ENCODE measurements at regions not wholly inside any gene's neighbourhood (a gene's known extent, or its start where the extent isn't known, plus 50 kb on each side); places are given as distances from the start of the nearest gene placed in this dataset.

- Mint-ChIP-seq H3K36me3 (no peaks in the 10 kb centered on the region), H3K27ac (no peak overlapping the region), H3K4me1 (ENCODE audit: low read depth in 2 of 2) (no peaks in the 10 kb centered on the region), H3K9me3 (no peaks in the 10 kb centered on the region), H3K4me3 (no peak overlapping the region), H3K27me3 (peaks cover 3 to 24% of the 10 kb centered on the region in 2 donors)
- DNase-seq (ENCODE audit: low spot score) = no peak
- ATAC-seq = no peak
These were observed 226.5 kb upstream of the ANKRD55 start for GRCh38 chr5:56459394-56460194.

- no peaks in the 10 kb centered on the region for H3K9me3 Mint-ChIP-seq
- DNase-seq (ENCODE audit: low spot score) (no peak), ATAC-seq (no peak)
- H3K4me1 Mint-ChIP-seq (ENCODE audit: low read depth in 2 of 2) = no peaks in the 10 kb centered on the region
- peaks cover 3 to 25% of the 10 kb centered on the region in 2 donors for H3K27me3 Mint-ChIP-seq
- no peak overlapping the region for H3K27ac Mint-ChIP-seq
- no peaks in the 10 kb centered on the region for H3K36me3 Mint-ChIP-seq
- H3K4me3 Mint-ChIP-seq = no peak overlapping the region
These were observed 225.0 kb upstream of the ANKRD55 start for GRCh38 chr5:56457887-56458812.

GRCh38 chr5:56456002-56456401 is 222.9 kb upstream of the ANKRD55 start:
- Mint-ChIP-seq H3K36me3 (no peaks in the 10 kb centered on the region), H3K27me3 (peaks cover 3 to 25% of the 10 kb centered on the region in 2 donors), H3K4me3 (no peak overlapping the region), H3K9me3 (no peaks in the 10 kb centered on the region), H3K4me1 (ENCODE audit: low read depth in 2 of 2) (no peaks in the 10 kb centered on the region), H3K27ac (no peak overlapping the region)
- ATAC-seq (peak in 1 of 2 donors; percentile 49), DNase-seq (ENCODE audit: low spot score) (no peak)

GRCh38 chr5:56455417-56455816 is 222.3 kb upstream of the ANKRD55 start:
- H3K27me3 Mint-ChIP-seq = peaks cover 3 to 27% of the 10 kb centered on the region in 2 donors
- DNase-seq (ENCODE audit: low spot score) = no peak
- H3K4me3 Mint-ChIP-seq = no peak overlapping the region
- H3K4me1 Mint-ChIP-seq (ENCODE audit: low read depth in 2 of 2) = no peaks in the 10 kb centered on the region
- no peaks in the 10 kb centered on the region for H3K9me3 Mint-ChIP-seq
- no peaks in the 10 kb centered on the region for H3K36me3 Mint-ChIP-seq
- no peak overlapping the region for H3K27ac Mint-ChIP-seq
- ATAC-seq = peak in 1 of 2 donors; percentile 12

- Mint-ChIP-seq H3K4me3 (no peak overlapping the region), H3K27me3 (peaks cover 3 to 28% of the 10 kb centered on the region in 2 donors), H3K9me3 (no peaks in the 10 kb centered on the region), H3K27ac (no peak overlapping the region), H3K36me3 (no peaks in the 10 kb centered on the region), H3K4me1 (ENCODE audit: low read depth in 2 of 2) (no peaks in the 10 kb centered on the region)
- no peak for ATAC-seq
- DNase-seq (ENCODE audit: low spot score) = no peak
These were observed 221.2 kb upstream of the ANKRD55 start for GRCh38 chr5:56454219-56454862.

- H3K36me3 Mint-ChIP-seq = no peaks in the 10 kb centered on the region
These were observed 218.6 kb upstream of the ANKRD55 start for GRCh38 chr5:56451742-56452141.

GRCh38 chr5:56450766-56451165 is 217.6 kb upstream of the ANKRD55 start:
- H3K4me3 Mint-ChIP-seq = no peak overlapping the region
- ATAC-seq (no peak), DNase-seq (ENCODE audit: low spot score) (no peak)
- H3K9me3 Mint-ChIP-seq = no peaks in the 10 kb centered on the region
- H3K4me1 Mint-ChIP-seq (ENCODE audit: low read depth in 2 of 2) = no peaks in the 10 kb centered on the region
- peaks cover 9 to 17% of the 10 kb centered on the region in 2 donors for H3K27me3 Mint-ChIP-seq
- H3K27ac Mint-ChIP-seq = no peak overlapping the region
- H3K36me3 Mint-ChIP-seq = no peaks in the 10 kb centered on the region

More at GRCh38 chr5:56451742-56452141, 218.6 kb upstream of the ANKRD55 start:
- peaks cover 9 to 24% of the 10 kb centered on the region in 2 donors for H3K27me3 Mint-ChIP-seq
- no peak for ATAC-seq
- no peak overlapping the region for H3K4me3 Mint-ChIP-seq
- H3K9me3 Mint-ChIP-seq = no peaks in the 10 kb centered on the region
- no peaks in the 10 kb centered on the region for H3K4me1 Mint-ChIP-seq (ENCODE audit: low read depth in 2 of 2)
- H3K27ac Mint-ChIP-seq = no peak overlapping the region
- DNase-seq (ENCODE audit: low spot score) = no peak

- Mint-ChIP-seq H3K36me3 (no peaks in the 10 kb centered on the region), H3K27me3 (peaks cover 6 to 7% of the 10 kb centered on the region in 2 donors), H3K4me3 (no peak overlapping the region), H3K27ac (no peak overlapping the region), H3K4me1 (ENCODE audit: low read depth in 2 of 2) (no peaks in the 10 kb centered on the region), H3K9me3 (no peaks in the 10 kb centered on the region)
- DNase-seq (ENCODE audit: low spot score) (no peak), ATAC-seq (no peak)
These were observed 216.0 kb upstream of the ANKRD55 start for GRCh38 chr5:56449071-56449640.

- H3K4me1 Mint-ChIP-seq (ENCODE audit: low read depth in 2 of 2) = no peaks in the 10 kb centered on the region
- H3K27me3 Mint-ChIP-seq = peaks cover 6 to 12% of the 10 kb centered on the region in 2 donors
- no peaks in the 10 kb centered on the region for H3K36me3 Mint-ChIP-seq
- DNase-seq (ENCODE audit: low spot score) = no peak
- H3K4me3 Mint-ChIP-seq = no peak overlapping the region
- no peak overlapping the region for H3K27ac Mint-ChIP-seq
- no peaks in the 10 kb centered on the region for H3K9me3 Mint-ChIP-seq
- no peak for ATAC-seq
These were observed 214.5 kb upstream of the ANKRD55 start for GRCh38 chr5:56447656-56448055.

GRCh38 chr5:56447232-56447631 is 214.1 kb upstream of the ANKRD55 start:
- Mint-ChIP-seq H3K4me3 (no peak overlapping the region), H3K27ac (no peak overlapping the region), H3K27me3 (peaks cover 6 to 14% of the 10 kb centered on the region in 2 donors), H3K4me1 (ENCODE audit: low read depth in 2 of 2) (no peaks in the 10 kb centered on the region), H3K36me3 (no peaks in the 10 kb centered on the region), H3K9me3 (no peaks in the 10 kb centered on the region)
- DNase-seq (ENCODE audit: low spot score) (no peak), ATAC-seq (peak in 1 of 2 donors; percentile 58)

GRCh38 chr5:56446728-56447127 is 213.6 kb upstream of the ANKRD55 start:
- Mint-ChIP-seq H3K36me3 (no peaks in the 10 kb centered on the region), H3K9me3 (no peaks in the 10 kb centered on the region), H3K4me3 (no peak overlapping the region), H3K4me1 (ENCODE audit: low read depth in 2 of 2) (no peaks in the 10 kb centered on the region), H3K27me3 (peaks cover 6 to 14% of the 10 kb centered on the region in 2 donors), H3K27ac (no peak overlapping the region)
- ATAC-seq (no peak), DNase-seq (ENCODE audit: low spot score) (no peak)

GRCh38 chr5:56443826-56444225 is 210.7 kb upstream of the ANKRD55 start:
- DNase-seq (ENCODE audit: low spot score) (no peak), ATAC-seq (no peak)
- Mint-ChIP-seq H3K9me3 (no peaks in the 10 kb centered on the region), H3K36me3 (no peaks in the 10 kb centered on the region), H3K27me3 (peaks cover 8 to 15% of the 10 kb centered on the region in 2 donors), H3K4me3 (no peak overlapping the region), H3K4me1 (ENCODE audit: low read depth in 2 of 2) (no peaks in the 10 kb centered on the region), H3K27ac (no peak overlapping the region)
